ENCODE measurements at regions not wholly inside any gene's neighbourhood (a gene's known extent, or its start where the extent isn't known, plus 50 kb on each side); places are given as distances from the start of the nearest gene placed in this dataset.
"Not testable (repeated sequence)": the region's sequence is repeated elsewhere in the genome, so short reads cannot be mapped to it uniquely, and the experiment has no call there.

DNA sequence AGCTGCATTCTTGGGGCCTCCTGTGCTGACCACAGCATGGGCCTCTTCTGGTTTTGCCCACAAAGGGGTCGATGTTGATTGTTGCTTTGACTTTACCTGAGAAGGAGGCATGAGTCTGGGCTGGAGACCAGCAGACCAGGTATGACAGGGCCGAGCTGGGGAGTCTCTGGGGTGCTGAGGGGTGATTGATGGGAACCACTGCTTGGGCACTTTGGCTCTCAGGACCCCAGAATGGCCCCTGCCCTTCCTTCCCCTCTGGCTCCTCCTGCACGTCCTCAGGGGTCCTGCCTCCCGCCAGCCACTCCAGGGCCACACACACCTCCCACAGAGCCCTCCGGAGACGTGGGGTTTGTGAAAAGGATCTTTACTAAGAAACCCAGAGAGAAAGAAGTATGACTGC, 70.0 kb downstream of the TMEM121 start:
- H3K27me3 ChIP-seq (ENCODE audit: control insufficient read depth, low read length); H3K9me2 ChIP-seq (replicated peaks; ENCODE audit: control insufficient read depth, low read length); H3F3A ChIP-seq (ENCODE audit: control insufficient read depth, insufficient read depth); H3K79me2 ChIP-seq (ENCODE audit: control insufficient read depth, low read length); H3K4me3 ChIP-seq (ENCODE audit: low read length); H3K36me3 ChIP-seq (ENCODE audit: control insufficient read depth, low read length); H3K27ac ChIP-seq (ENCODE audit: low read depth, low read length); H3K4me2 ChIP-seq (ENCODE audit: low read length); H4K20me1 ChIP-seq (ENCODE audit: control insufficient read depth, insufficient read depth, low read depth, low read length); H3K4me1 ChIP-seq (ENCODE audit: control insufficient read depth, low read length); H3K9me3 ChIP-seq (ENCODE audit: control insufficient read depth, insufficient read depth, low read length): not testable (repeated sequence)

DNA sequence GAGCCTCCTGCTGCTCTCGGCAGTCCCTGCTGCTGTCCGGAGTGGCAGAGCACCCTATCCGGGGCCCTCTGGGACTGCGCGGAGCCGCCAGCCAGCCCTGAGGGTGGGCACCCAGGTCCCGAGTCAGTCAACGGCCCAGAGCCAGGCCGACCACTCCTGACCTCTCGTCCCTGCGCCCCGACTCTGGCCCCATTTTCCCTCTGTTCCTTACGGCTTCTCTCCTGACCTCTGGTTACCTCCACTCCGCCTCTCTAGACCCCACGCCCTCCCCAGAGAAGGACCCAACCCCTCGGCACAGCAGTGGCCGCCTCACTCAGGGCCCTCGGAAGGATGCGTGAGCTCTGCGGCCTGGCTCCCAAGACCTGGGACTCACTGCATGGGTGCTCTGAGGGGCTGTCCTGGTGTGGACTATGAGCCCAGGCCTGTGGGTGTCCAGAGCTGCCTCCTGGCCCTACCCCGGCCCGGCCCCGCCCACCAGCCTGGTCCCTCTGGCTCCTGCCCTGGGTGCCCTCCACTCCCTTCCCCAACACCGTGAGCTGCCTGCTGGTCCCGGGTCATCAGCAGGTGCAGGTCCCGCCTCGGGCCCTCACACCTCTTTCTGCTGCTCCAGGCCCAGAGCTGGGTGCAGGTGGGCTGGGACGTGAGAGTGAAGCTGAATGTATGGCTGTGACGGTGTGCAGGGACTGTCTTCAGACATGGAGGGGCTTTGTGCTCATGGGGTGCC, 71.8 kb downstream of the TMEM121 start:
- not testable (repeated sequence) for H3K9me2 ChIP-seq (replicated peaks; ENCODE audit: control insufficient read depth, low read length); H3K36me3 ChIP-seq (ENCODE audit: control insufficient read depth, low read length); H4K20me1 ChIP-seq (ENCODE audit: control insufficient read depth, insufficient read depth, low read depth, low read length); H3K27me3 ChIP-seq (ENCODE audit: control insufficient read depth, low read length); H3K4me1 ChIP-seq (ENCODE audit: control insufficient read depth, low read length); H3K27ac ChIP-seq (ENCODE audit: low read depth, low read length); H3K4me2 ChIP-seq (ENCODE audit: low read length); H3K4me3 ChIP-seq (ENCODE audit: low read length); H3K9me3 ChIP-seq (ENCODE audit: control insufficient read depth, insufficient read depth, low read length); H3F3A ChIP-seq (ENCODE audit: control insufficient read depth, insufficient read depth); H3K79me2 ChIP-seq (ENCODE audit: control insufficient read depth, low read length)

DNA sequence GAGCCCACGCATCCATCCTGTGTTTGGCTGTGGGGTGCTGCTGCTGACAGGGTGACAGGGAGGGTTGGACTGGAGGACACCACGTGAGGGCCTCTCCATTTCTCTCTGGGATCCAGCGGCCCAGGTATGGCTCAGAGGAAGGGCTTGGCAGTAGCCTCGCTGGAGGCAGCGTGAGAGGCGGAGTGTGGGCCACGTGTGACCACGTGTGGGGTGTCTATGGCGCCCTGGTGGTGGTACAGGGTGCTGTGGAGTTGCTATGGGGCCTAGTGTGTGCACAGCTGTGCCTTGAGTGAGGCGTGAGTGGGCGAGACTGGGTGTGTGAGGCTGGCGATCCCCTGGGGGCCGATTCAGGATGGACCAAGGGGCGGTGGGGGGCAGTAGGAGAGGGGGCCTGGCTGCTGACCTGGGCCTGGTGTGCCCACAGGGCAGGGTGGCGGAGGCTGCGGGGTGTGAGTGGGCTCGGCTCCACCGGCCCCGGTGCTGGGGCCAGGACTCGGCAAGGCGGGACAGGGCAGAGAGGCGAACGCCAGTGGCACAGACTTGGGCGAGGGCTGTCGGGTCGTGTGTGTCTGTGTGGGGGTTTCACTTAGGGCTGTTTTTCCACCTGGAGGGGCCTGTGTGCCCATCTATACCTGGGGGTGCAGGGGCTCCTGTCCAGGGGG, 72.7 kb downstream of the TMEM121 start:
- H3K4me3 ChIP-seq (ENCODE audit: low read length); H3F3A ChIP-seq (ENCODE audit: control insufficient read depth, insufficient read depth); H4K20me1 ChIP-seq (ENCODE audit: control insufficient read depth, insufficient read depth, low read depth, low read length); H3K36me3 ChIP-seq (ENCODE audit: control insufficient read depth, low read length); H3K4me1 ChIP-seq (ENCODE audit: control insufficient read depth, low read length); H3K9me2 ChIP-seq (replicated peaks; ENCODE audit: control insufficient read depth, low read length); H3K9me3 ChIP-seq (ENCODE audit: control insufficient read depth, insufficient read depth, low read length); H3K27me3 ChIP-seq (ENCODE audit: control insufficient read depth, low read length); H3K27ac ChIP-seq (ENCODE audit: low read depth, low read length); H3K79me2 ChIP-seq (ENCODE audit: control insufficient read depth, low read length); H3K4me2 ChIP-seq (ENCODE audit: low read length): not testable (repeated sequence)

DNA sequence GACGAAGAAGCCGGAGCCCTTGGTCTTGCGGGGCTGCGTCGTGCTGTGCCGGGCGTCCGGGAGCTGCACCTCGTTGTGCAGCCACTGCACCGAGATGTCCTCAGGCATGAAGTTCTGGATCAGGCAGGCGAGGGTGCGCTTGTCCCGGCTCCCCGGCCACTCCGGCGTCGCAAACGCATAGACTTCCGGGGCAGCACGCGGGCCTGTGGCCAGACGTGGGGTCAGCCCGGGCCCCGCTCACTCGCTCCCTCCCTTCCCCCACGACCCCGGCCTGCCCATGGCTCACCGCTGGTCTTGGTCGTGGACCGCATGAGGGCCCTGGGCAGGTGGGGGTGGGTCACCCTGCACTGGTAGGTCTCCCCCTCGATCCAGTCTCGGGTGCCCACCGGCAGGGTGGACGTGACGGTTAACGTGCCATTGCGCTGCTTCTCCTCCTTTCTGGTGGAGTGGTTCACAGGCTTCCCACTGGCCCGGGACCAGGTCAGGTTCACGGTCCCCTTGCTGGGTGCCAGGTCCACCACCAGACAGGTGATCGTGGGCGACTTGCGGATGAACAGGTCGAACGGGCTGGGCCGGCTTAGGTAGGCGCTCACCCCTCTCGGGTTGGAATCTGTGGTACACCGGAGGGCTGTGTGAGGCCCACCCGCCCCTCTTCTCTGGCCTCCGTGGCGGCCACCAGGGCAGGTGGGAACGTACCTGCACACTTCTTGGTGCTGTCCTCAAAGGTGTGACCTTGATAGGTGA, 74.0 kb downstream of the TMEM121 start:
- not testable (repeated sequence) for H3K4me3 ChIP-seq (ENCODE audit: low read length); H3K9me3 ChIP-seq (ENCODE audit: control insufficient read depth, insufficient read depth, low read length); H3K9me2 ChIP-seq (replicated peaks; ENCODE audit: control insufficient read depth, low read length); H4K20me1 ChIP-seq (ENCODE audit: control insufficient read depth, insufficient read depth, low read depth, low read length); H3K36me3 ChIP-seq (ENCODE audit: control insufficient read depth, low read length); H3K79me2 ChIP-seq (ENCODE audit: control insufficient read depth, low read length); H3K27me3 ChIP-seq (ENCODE audit: control insufficient read depth, low read length); H3K27ac ChIP-seq (ENCODE audit: low read depth, low read length); H3K4me2 ChIP-seq (ENCODE audit: low read length); H3F3A ChIP-seq (ENCODE audit: control insufficient read depth, insufficient read depth)
- H3K4me1 ChIP-seq (ENCODE audit: control insufficient read depth, low read length): peaks cover 19% of the 10 kb centered on the region

DNA sequence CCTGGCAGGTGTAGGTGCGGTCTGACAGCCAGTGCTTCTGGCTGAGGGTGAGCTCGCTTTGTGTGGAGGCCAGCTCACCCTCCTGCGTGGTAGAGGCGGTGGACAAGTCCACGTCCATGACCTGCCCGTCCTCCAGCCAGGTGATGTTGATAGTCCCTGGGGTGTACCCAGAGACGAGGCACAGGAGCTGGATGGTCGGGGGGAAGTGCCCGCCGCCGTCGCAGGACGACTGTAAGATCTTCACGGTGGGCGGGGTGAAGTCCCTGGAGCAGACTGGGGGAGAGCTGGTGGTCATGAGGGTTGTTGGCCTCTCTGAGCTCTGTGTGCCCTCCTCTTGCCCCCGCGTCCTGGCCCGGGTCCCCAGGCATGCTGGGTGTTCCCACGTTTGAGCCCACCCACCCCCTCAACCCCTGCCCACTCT, 74.6 kb downstream of the TMEM121 start:
- no peak overlapping the region for H3K27ac ChIP-seq (ENCODE audit: low read depth, low read length)
- no peaks in the 10 kb centered on the region for H3K79me2 ChIP-seq (ENCODE audit: control insufficient read depth, low read length)
- no peaks in the 10 kb centered on the region for H3K9me2 ChIP-seq (replicated peaks; ENCODE audit: control insufficient read depth, low read length)
- H3K9me3 ChIP-seq (ENCODE audit: control insufficient read depth, insufficient read depth, low read length): no peaks in the 10 kb centered on the region
- H4K20me1 ChIP-seq (ENCODE audit: control insufficient read depth, insufficient read depth, low read depth, low read length): no peaks in the 10 kb centered on the region
- H3F3A ChIP-seq (ENCODE audit: control insufficient read depth, insufficient read depth): no peaks in the 10 kb centered on the region
- H3K4me1 ChIP-seq (ENCODE audit: control insufficient read depth, low read length): peaks cover 24% of the 10 kb centered on the region
- TF ChIP-seq, protein P1, sequence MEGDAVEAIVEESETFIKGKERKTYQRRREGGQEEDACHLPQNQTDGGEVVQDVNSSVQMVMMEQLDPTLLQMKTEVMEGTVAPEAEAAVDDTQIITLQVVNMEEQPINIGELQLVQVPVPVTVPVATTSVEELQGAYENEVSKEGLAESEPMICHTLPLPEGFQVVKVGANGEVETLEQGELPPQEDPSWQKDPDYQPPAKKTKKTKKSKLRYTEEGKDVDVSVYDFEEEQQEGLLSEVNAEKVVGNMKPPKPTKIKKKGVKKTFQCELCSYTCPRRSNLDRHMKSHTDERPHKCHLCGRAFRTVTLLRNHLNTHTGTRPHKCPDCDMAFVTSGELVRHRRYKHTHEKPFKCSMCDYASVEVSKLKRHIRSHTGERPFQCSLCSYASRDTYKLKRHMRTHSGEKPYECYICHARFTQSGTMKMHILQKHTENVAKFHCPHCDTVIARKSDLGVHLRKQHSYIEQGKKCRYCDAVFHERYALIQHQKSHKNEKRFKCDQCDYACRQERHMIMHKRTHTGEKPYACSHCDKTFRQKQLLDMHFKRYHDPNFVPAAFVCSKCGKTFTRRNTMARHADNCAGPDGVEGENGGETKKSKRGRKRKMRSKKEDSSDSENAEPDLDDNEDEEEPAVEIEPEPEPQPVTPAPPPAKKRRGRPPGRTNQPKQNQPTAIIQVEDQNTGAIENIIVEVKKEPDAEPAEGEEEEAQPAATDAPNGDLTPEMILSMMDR (IDR thresholded peaks at IDR 0.05; ENCODE audit: low read depth, low read length, poor library complexity, severe bottlenecking): no peak
- no peak for TF ChIP-seq EZH2phosphoT487 (IDR thresholded peaks at IDR 0.05; ENCODE audit: borderline replicate concordance, low read length)
- H3K27me3 ChIP-seq (ENCODE audit: control insufficient read depth, low read length): peaks cover 13% of the 10 kb centered on the region
- no peaks in the 10 kb centered on the region for H3K36me3 ChIP-seq (ENCODE audit: control insufficient read depth, low read length)
- H3K4me3 ChIP-seq (ENCODE audit: low read length): no peak overlapping the region
- H3K4me2 ChIP-seq (ENCODE audit: low read length): no peak overlapping the region

All from DOHH2 (cell line).